GM23338 (cell line): ENCODE measurements at regions not wholly inside any gene's neighbourhood (a gene's known extent, or its start where the extent isn't known, plus 50 kb on each side); places are given as distances from the start of the nearest gene placed in this dataset.

Experiments used
- ATAC-seq: fragments of 200-7000 bp; cut with Tn5 transposase; 3 replicates; pipeline ENCODE4 v1.9.1; 2020
- DNase-seq: peaks from one replicate; pipeline ENCODE4 v3.0.0-alpha.2; 2015; ENCODE audit warnings: low spot score
- H2AFZ ChIP-seq: fragments of 200-600 bp; sonication (generic); 2 replicates; pipeline ENCODE4 v1.8.0; 2016; ENCODE audit warnings: antibody characterized with exemption, mild to moderate bottlenecking, moderate library complexity
- H3F3A ChIP-seq: fragments of 200-600 bp; sonication (generic); replicated peaks from 2 replicates; pipeline ENCODE4 v1.8.0; 2017; ENCODE audit warnings: antibody characterized with exemption, mixed run types, low read depth
- H3K27ac ChIP-seq: fragments of 200-600 bp; sonication (generic); 2 replicates; pipeline ENCODE4 v1.6.1; 2016; ENCODE audit warnings: low read depth
- H3K27me3 ChIP-seq: fragments of 200-600 bp; sonication (generic); 2 replicates; pipeline ENCODE4 v1.8.0; 2016; ENCODE audit warnings: mild to moderate bottlenecking, mixed run types, moderate library complexity; ENCODE audit not compliant: insufficient read depth
- H3K36me3 ChIP-seq: fragments of 200-600 bp; sonication (generic); 2 replicates; pipeline ENCODE4 v1.8.0; 2016; ENCODE audit warnings: mild to moderate bottlenecking; ENCODE audit not compliant: insufficient read depth
- H3K4me1 ChIP-seq: fragments of 200-600 bp; sonication (generic); 2 replicates; pipeline ENCODE4 v1.8.0; 2016; ENCODE audit warnings: mild to moderate bottlenecking, moderate library complexity; ENCODE audit not compliant: insufficient read depth
- H3K4me2 ChIP-seq: fragments of 200-600 bp; sonication (generic); 2 replicates; pipeline ENCODE4 v1.7.1; 2017; ENCODE audit warnings: mixed run types
- H3K4me3 ChIP-seq: fragments of 200-600 bp; sonication (generic); 2 replicates; pipeline ENCODE4 v1.6.1; 2016; ENCODE audit warnings: mixed run types
- H3K79me2 ChIP-seq: fragments of 200-600 bp; sonication (generic); replicated peaks from 2 replicates; pipeline ENCODE4 v1.8.0; 2017; ENCODE audit warnings: mild to moderate bottlenecking; ENCODE audit not compliant: insufficient read depth
- H3K9me2 ChIP-seq: fragments of 200-600 bp; sonication (generic); 2 replicates; pipeline ENCODE4 v1.8.0; 2017; ENCODE audit not compliant: insufficient read depth
- H4K20me1 ChIP-seq: fragments of 200-600 bp; sonication (generic); replicated peaks from 2 replicates; pipeline ENCODE4 v1.8.0; 2017; ENCODE audit warnings: mild to moderate bottlenecking; ENCODE audit not compliant: insufficient read depth
- H3K27ac Mint-ChIP-seq: 2 replicates; pipeline ENCODE4 v1.8.0; 2020; ENCODE audit warnings: inconsistent platforms, mild to moderate bottlenecking, moderate library complexity, mixed read lengths
- H3K27me3 Mint-ChIP-seq: 3 replicates; pipeline ENCODE4 v1.8.0; 2022; ENCODE audit warnings: low read depth, mild to moderate bottlenecking, moderate library complexity, mixed read lengths, inconsistent platforms; ENCODE audit not compliant: insufficient read depth, poor library complexity
- H3K36me3 Mint-ChIP-seq: 3 replicates; pipeline ENCODE4 v1.8.0; 2021; ENCODE audit warnings: low read depth, mild to moderate bottlenecking, inconsistent platforms, moderate library complexity, mixed read lengths
- H3K4me1 Mint-ChIP-seq: 3 replicates; pipeline ENCODE4 v1.8.0; 2020; ENCODE audit warnings: mild to moderate bottlenecking, inconsistent platforms, mixed read lengths
- H3K4me3 Mint-ChIP-seq: 3 replicates; pipeline ENCODE4 v1.8.0; 2021; ENCODE audit warnings: moderate library complexity, mild to moderate bottlenecking, inconsistent platforms, mixed read lengths
- H3K9me3 Mint-ChIP-seq: 3 replicates; pipeline ENCODE4 v1.8.0; 2020; ENCODE audit warnings: moderate library complexity, mild to moderate bottlenecking, inconsistent platforms, mixed read lengths
- CREB1 ChIP-seq: fragments of 250-450 bp; sonication (Bioruptor Pico); IDR thresholded peaks from 2 replicates; pipeline ENCODE4 v1.5.0; 2020; ENCODE audit warnings: low read depth, mild to moderate bottlenecking, moderate library complexity
- EZH2 ChIP-seq: fragments of 200-600 bp; sonication (generic); IDR thresholded peaks from one replicate; pipeline ENCODE4 v1.8.0; 2017; ENCODE audit warnings: antibody characterized with exemption, mild to moderate bottlenecking, low read depth; ENCODE audit not compliant: unreplicated experiment
- EZH2phosphoT487 ChIP-seq: fragments of 200-600 bp; sonication (generic); IDR thresholded peaks from one replicate; pipeline ENCODE4 v1.8.1; 2018; ENCODE audit warnings: antibody characterized with exemption; ENCODE audit not compliant: unreplicated experiment
- JUNB ChIP-seq: IDR thresholded peaks from one replicate; pipeline ENCODE4 v1.6.1; 2016; ENCODE audit warnings: antibody characterized with exemption; ENCODE audit not compliant: unreplicated experiment
- STAT1 ChIP-seq: IDR thresholded peaks from one replicate; pipeline ENCODE4 v1.6.1; 2016; ENCODE audit warnings: antibody characterized with exemption; ENCODE audit not compliant: unreplicated experiment
- ZNF114 ChIP-seq: fragments of 250-450 bp; sonication (Bioruptor Pico); IDR thresholded peaks from 2 replicates; pipeline ENCODE4 v1.5.0; 2020; ENCODE audit warnings: mild to moderate bottlenecking, moderate library complexity
- ZNF462 ChIP-seq: fragments of 250-450 bp; sonication (Bioruptor Pico); IDR thresholded peaks from 2 replicates; pipeline ENCODE4 v1.5.0; 2020; ENCODE audit warnings: mild to moderate bottlenecking, moderate library complexity
- TF ChIP-seq, protein P1 (sequence below): IDR thresholded peaks from one replicate; pipeline ENCODE4 v1.6.1; 2018; ENCODE audit warnings: antibody characterized with exemption; ENCODE audit not compliant: unreplicated experiment
- TF ChIP-seq, protein P2 (sequence below), 2 experiments: fragments of 200-600 bp in 1 of 2; sonication (generic) in 1 of 2; conservative IDR thresholded peaks; 2 replicates each; pipeline versions ENCODE4 v1.5.1 to v1.6.1; 2016 to 2017; ENCODE audit warnings: antibody characterized with exemption in 2 of 2, low read depth in 2 of 2, mild to moderate bottlenecking in 2 of 2, moderate library complexity in 1 of 2

- no peaks in the 10 kb centered on the region for H3F3A ChIP-seq
- peak; percentile 88 for DNase-seq
- no peaks in the 10 kb centered on the region for H3K9me2 ChIP-seq
- H2AFZ ChIP-seq = no peak overlapping the region
- H3K4me3 ChIP-seq = no peak overlapping the region
- H3K9me3 Mint-ChIP-seq = no peaks in the 10 kb centered on the region; the same call in 2 of the 3 replicates
- no peaks in the 10 kb centered on the region for H3K79me2 ChIP-seq
- H4K20me1 ChIP-seq = no peaks in the 10 kb centered on the region
- no peak overlapping the region for H3K27ac Mint-ChIP-seq
- no peaks in the 10 kb centered on the region for H3K27me3 ChIP-seq
- peaks cover 20% of the 10 kb centered on the region for H3K4me1 ChIP-seq
- peaks cover 34% of the 10 kb centered on the region for H3K4me1 Mint-ChIP-seq
- no peak overlapping the region for H3K27ac ChIP-seq
- H3K4me3 Mint-ChIP-seq = no peak overlapping the region
- peaks cover 15% of the 10 kb centered on the region for H3K27me3 Mint-ChIP-seq
- no peaks in the 10 kb centered on the region for H3K36me3 Mint-ChIP-seq
- peak overlapping the region; percentile 31 for H3K4me2 ChIP-seq
- TF ChIP-seq, protein P1, sequence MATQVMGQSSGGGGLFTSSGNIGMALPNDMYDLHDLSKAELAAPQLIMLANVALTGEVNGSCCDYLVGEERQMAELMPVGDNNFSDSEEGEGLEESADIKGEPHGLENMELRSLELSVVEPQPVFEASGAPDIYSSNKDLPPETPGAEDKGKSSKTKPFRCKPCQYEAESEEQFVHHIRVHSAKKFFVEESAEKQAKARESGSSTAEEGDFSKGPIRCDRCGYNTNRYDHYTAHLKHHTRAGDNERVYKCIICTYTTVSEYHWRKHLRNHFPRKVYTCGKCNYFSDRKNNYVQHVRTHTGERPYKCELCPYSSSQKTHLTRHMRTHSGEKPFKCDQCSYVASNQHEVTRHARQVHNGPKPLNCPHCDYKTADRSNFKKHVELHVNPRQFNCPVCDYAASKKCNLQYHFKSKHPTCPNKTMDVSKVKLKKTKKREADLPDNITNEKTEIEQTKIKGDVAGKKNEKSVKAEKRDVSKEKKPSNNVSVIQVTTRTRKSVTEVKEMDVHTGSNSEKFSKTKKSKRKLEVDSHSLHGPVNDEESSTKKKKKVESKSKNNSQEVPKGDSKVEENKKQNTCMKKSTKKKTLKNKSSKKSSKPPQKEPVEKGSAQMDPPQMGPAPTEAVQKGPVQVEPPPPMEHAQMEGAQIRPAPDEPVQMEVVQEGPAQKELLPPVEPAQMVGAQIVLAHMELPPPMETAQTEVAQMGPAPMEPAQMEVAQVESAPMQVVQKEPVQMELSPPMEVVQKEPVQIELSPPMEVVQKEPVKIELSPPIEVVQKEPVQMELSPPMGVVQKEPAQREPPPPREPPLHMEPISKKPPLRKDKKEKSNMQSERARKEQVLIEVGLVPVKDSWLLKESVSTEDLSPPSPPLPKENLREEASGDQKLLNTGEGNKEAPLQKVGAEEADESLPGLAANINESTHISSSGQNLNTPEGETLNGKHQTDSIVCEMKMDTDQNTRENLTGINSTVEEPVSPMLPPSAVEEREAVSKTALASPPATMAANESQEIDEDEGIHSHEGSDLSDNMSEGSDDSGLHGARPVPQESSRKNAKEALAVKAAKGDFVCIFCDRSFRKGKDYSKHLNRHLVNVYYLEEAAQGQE = peak; percentile 86
- TF ChIP-seq, protein P2, sequence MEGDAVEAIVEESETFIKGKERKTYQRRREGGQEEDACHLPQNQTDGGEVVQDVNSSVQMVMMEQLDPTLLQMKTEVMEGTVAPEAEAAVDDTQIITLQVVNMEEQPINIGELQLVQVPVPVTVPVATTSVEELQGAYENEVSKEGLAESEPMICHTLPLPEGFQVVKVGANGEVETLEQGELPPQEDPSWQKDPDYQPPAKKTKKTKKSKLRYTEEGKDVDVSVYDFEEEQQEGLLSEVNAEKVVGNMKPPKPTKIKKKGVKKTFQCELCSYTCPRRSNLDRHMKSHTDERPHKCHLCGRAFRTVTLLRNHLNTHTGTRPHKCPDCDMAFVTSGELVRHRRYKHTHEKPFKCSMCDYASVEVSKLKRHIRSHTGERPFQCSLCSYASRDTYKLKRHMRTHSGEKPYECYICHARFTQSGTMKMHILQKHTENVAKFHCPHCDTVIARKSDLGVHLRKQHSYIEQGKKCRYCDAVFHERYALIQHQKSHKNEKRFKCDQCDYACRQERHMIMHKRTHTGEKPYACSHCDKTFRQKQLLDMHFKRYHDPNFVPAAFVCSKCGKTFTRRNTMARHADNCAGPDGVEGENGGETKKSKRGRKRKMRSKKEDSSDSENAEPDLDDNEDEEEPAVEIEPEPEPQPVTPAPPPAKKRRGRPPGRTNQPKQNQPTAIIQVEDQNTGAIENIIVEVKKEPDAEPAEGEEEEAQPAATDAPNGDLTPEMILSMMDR (conservative IDR thresholded peaks at IDR 0.05; ENCODE audit: low read depth in 2 of 2) = no peak
- no peak for TF ChIP-seq ZNF462 (CRISPR knock-in tag)
- TF ChIP-seq STAT1 = no peak
- no peak for TF ChIP-seq CREB1
- no peak for TF ChIP-seq EZH2phosphoT487
- TF ChIP-seq ZNF114 (CRISPR knock-in tag) = no peak
- TF ChIP-seq JUNB = no peak
- no peak for TF ChIP-seq EZH2
- peak; percentile 79 for ATAC-seq
- H3K36me3 ChIP-seq = no peaks in the 10 kb centered on the region
Measured at GRCh38 chr11:134476435-134477021, 64.5 kb upstream of the B3GAT1 start.
